ELR (cell line): ENCODE measurements at regions not wholly inside any gene's neighbourhood (a gene's known extent, or its start where the extent isn't known, plus 50 kb on each side); places are given as distances from the start of the nearest gene placed in this dataset.
"Not testable (repeated sequence)": the region's sequence is repeated elsewhere in the genome, so short reads cannot be mapped to it uniquely, and the experiment has no call there.

Experiments used
- DNase-seq: peaks from one replicate; pipeline ENCODE4 v3.0.0-alpha.2; 2015; ENCODE audit warnings: low read depth

GRCh38 chr2:176922545-176922944 is 290.0 kb upstream of the HNRNPA3 start:
- DNase-seq = not testable (repeated sequence)

- no peak for DNase-seq
These were observed 289.4 kb upstream of the HNRNPA3 start for GRCh38 chr2:176923205-176923604.

- DNase-seq = peak; percentile 17
These were observed 287.6 kb upstream of the HNRNPA3 start for GRCh38 chr2:176924909-176925534.

GRCh38 chr2:176926453-176926852 is 286.1 kb upstream of the HNRNPA3 start:
- no peak for DNase-seq

GRCh38 chr2:176929387-176929786 is 283.2 kb upstream of the HNRNPA3 start:
- not testable (repeated sequence) for DNase-seq

GRCh38 chr2:176931588-176932563 is 280.7 kb upstream of the HNRNPA3 start:
- peak; percentile 58 for DNase-seq

- DNase-seq = no peak
These were observed 278.5 kb upstream of the HNRNPA3 start for GRCh38 chr2:176934131-176934530.

GRCh38 chr2:176934869-176935415 is 277.7 kb upstream of the HNRNPA3 start:
- no peak for DNase-seq

GRCh38 chr2:176935543-176936102 is 277.0 kb upstream of the HNRNPA3 start:
- no peak for DNase-seq

GRCh38 chr2:176936410-176936809 is 276.2 kb upstream of the HNRNPA3 start:
- DNase-seq = no peak

GRCh38 chr2:176944998-176945397 is 267.6 kb upstream of the HNRNPA3 start:
- no peak for DNase-seq

GRCh38 chr2:176947754-176948153 is 264.8 kb upstream of the HNRNPA3 start:
- no peak for DNase-seq

GRCh38 chr2:176951218-176951617 is 261.4 kb upstream of the HNRNPA3 start:
- not testable (repeated sequence) for DNase-seq

- no peak for DNase-seq
These were observed 255.8 kb upstream of the HNRNPA3 start for GRCh38 chr2:176956791-176957190.

- DNase-seq = no peak
These were observed 253.0 kb upstream of the HNRNPA3 start for GRCh38 chr2:176959614-176960013.

GRCh38 chr2:176960061-176960460 is 252.5 kb upstream of the HNRNPA3 start:
- DNase-seq = no peak

- DNase-seq = no peak
These were observed 251.7 kb upstream of the HNRNPA3 start for GRCh38 chr2:176960736-176961520.

- DNase-seq = no peak
These were observed 250.6 kb upstream of the HNRNPA3 start for GRCh38 chr2:176961775-176962619.

- DNase-seq = no peak
These were observed 248.9 kb upstream of the HNRNPA3 start for GRCh38 chr2:176963568-176964287.

GRCh38 chr2:176967911-176968450 is 244.6 kb upstream of the HNRNPA3 start:
- DNase-seq = no peak
